ENCODE measurements at regions not wholly inside any gene's neighbourhood (a gene's known extent, or its start where the extent isn't known, plus 50 kb on each side); places are given as distances from the start of the nearest gene placed in this dataset.

- no TSS peak for BruUV-seq (replicated peaks)
- TF ChIP-seq, protein P1, sequence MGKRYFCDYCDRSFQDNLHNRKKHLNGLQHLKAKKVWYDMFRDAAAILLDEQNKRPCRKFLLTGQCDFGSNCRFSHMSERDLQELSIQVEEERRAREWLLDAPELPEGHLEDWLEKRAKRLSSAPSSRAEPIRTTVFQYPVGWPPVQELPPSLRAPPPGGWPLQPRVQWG (CRISPR knock-in tag; IDR thresholded peaks at IDR 0.05; ENCODE audit: borderline replicate concordance, low read depth): no peak
- TF ChIP-seq ZFP90 (CRISPR knock-in tag; IDR thresholded peaks at IDR 0.05; ENCODE audit: borderline replicate concordance): no peak
- no peak for TF ChIP-seq ZBTB49 (CRISPR knock-in tag; IDR thresholded peaks at IDR 0.05; ENCODE audit: borderline replicate concordance)
- TF ChIP-seq POLR2G (IDR thresholded peaks at IDR 0.05; ENCODE audit: low read depth, low read length): no peak
- TF ChIP-seq ARNT (IDR thresholded peaks at IDR 0.05): no peak
- TF ChIP-seq, protein P2, sequence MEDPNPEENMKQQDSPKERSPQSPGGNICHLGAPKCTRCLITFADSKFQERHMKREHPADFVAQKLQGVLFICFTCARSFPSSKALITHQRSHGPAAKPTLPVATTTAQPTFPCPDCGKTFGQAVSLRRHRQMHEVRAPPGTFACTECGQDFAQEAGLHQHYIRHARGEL (CRISPR knock-in tag; IDR thresholded peaks at IDR 0.05): no peak
- no peak for TF ChIP-seq ZSCAN12 (CRISPR knock-in tag; IDR thresholded peaks at IDR 0.05)
- TF ChIP-seq ESRRA (CRISPR knock-in tag; IDR thresholded peaks at IDR 0.05; ENCODE audit: low read depth): no peak
- no peak for TF ChIP-seq ZFAT (CRISPR knock-in tag; conservative IDR thresholded peaks at IDR 0.05)
- no peak for TF ChIP-seq SMAD9 (CRISPR knock-in tag; IDR thresholded peaks at IDR 0.05)
- TF ChIP-seq ZNF136 (CRISPR knock-in tag; IDR thresholded peaks at IDR 0.05; ENCODE audit: low read depth): no peak
- TF ChIP-seq, protein P3, sequence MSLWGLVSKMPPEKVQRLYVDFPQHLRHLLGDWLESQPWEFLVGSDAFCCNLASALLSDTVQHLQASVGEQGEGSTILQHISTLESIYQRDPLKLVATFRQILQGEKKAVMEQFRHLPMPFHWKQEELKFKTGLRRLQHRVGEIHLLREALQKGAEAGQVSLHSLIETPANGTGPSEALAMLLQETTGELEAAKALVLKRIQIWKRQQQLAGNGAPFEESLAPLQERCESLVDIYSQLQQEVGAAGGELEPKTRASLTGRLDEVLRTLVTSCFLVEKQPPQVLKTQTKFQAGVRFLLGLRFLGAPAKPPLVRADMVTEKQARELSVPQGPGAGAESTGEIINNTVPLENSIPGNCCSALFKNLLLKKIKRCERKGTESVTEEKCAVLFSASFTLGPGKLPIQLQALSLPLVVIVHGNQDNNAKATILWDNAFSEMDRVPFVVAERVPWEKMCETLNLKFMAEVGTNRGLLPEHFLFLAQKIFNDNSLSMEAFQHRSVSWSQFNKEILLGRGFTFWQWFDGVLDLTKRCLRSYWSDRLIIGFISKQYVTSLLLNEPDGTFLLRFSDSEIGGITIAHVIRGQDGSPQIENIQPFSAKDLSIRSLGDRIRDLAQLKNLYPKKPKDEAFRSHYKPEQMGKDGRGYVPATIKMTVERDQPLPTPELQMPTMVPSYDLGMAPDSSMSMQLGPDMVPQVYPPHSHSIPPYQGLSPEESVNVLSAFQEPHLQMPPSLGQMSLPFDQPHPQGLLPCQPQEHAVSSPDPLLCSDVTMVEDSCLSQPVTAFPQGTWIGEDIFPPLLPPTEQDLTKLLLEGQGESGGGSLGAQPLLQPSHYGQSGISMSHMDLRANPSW (CRISPR knock-in tag; IDR thresholded peaks at IDR 0.05; ENCODE audit: borderline replicate concordance): no peak
- no peak for TF ChIP-seq CHD2 (IDR thresholded peaks at IDR 0.05; ENCODE audit: low read depth, low read length)
- no peak for TF ChIP-seq ZNF230 (CRISPR knock-in tag; IDR thresholded peaks at IDR 0.05)
- TF ChIP-seq ZNF800 (CRISPR knock-in tag; IDR thresholded peaks at IDR 0.05): no peak
- no peak overlapping the region for H2AFZ ChIP-seq (ENCODE audit: low read length)
- in situ Hi-C loops (cut with HindIII; ENCODE audit: extremely low pct_ligation_motif_present, low pct_unique_long_range_greater_than_20kb) (no loop called here), intact Hi-C loops (cut with micrococcal nuclease; ENCODE audit: unreplicated experiment) (no loop called here)
- FAIRE-seq (no peak), DNase-seq (ENCODE audit: low spot score) (no peak), ATAC-seq (no peak)
- H3K27me3 ChIP-seq (ENCODE audit: control insufficient read depth in 1 of 2, insufficient read depth in 2 of 2, low read length in 2 of 2): 0 out of 5 replicates have a peak, but pooled peaks cover 0 to 6% of the 10 kb centered on the region in 2 experiments
- ChIA-PET CTCF (ENCODE audit: low intra/inter-chr PET ratio, low total read pairs) (no interaction called here), POLR2A (no interaction called here)
- 0% methylated on average over 2 of the region's 2 CpGs for WGBS (ENCODE audit: low lambda C conversion rate)
- H3K9me3 ChIP-seq (ENCODE audit: low read length): no peaks in the 10 kb centered on the region
- H4K20me1 ChIP-seq (ENCODE audit: insufficient read depth, low read length): no peaks in the 10 kb centered on the region
- no peak overlapping the region for H3K4me2 ChIP-seq (ENCODE audit: low read depth, low read length)
- H3K27ac ChIP-seq (ENCODE audit: extremely low read length, insufficient read depth, low read length): no peak overlapping the region
- H3K4me1 ChIP-seq (ENCODE audit: insufficient read depth, low read length): no peaks in the 10 kb centered on the region
- H3K36me3 ChIP-seq (replicated peaks in 1 of 2; ENCODE audit: control insufficient read depth in 1 of 2, insufficient read depth in 2 of 2, low read length in 2 of 2): no peaks in the 10 kb centered on the region
- H3K9ac ChIP-seq (ENCODE audit: insufficient read depth, low read depth, low read length): no peak overlapping the region
- H3K79me2 ChIP-seq (ENCODE audit: insufficient read depth, low read length): no peaks in the 10 kb centered on the region
- H3K4me3 ChIP-seq (replicated peaks in 1 of 3; ENCODE audit: insufficient read depth in 1 of 3, low read depth in 2 of 3, low read length in 3 of 3): no peak overlapping the region
These were observed 149.0 kb upstream of the ARID2 start for GRCh38 chr12:45580356-45580969.
